Activated T-cell treated with anti-CD3 and anti-CD28 coated beads, Interleukin-2, amount 50 U/mL, for 4 hours (primary cell): ENCODE measurements at regions not wholly inside any gene's neighbourhood (a gene's known extent, or its start where the extent isn't known, plus 50 kb on each side); places are given as distances from the start of the nearest gene placed in this dataset.

Experiments
- ATAC-seq, 2 donors: fragments of 200-7000 bp; cut with Tn5 transposase; one replicate each; pipeline ENCODE4 v1.10.0; 2021
- DNase-seq: peaks from one replicate; pipeline ENCODE4 v3.0.0-alpha.2; 2020
- H3K27me3 Mint-ChIP-seq: one replicate; pipeline ENCODE4 v1.8.0; 2021; ENCODE audit warnings: low read depth, mixed read lengths
- H3K36me3 Mint-ChIP-seq: one replicate; pipeline ENCODE4 v1.8.0; 2022; ENCODE audit warnings: mixed read lengths; ENCODE audit not compliant: insufficient read depth
- H3K4me1 Mint-ChIP-seq: one replicate; pipeline ENCODE4 v1.8.0; 2021; ENCODE audit warnings: low read depth, mixed read lengths
- H3K4me3 Mint-ChIP-seq: one replicate; pipeline ENCODE4 v1.8.0; 2021; ENCODE audit warnings: mild to moderate bottlenecking, moderate library complexity, mixed read lengths
- H3K9me3 Mint-ChIP-seq: one replicate; pipeline ENCODE4 v1.8.0; 2021; ENCODE audit warnings: mixed read lengths

DNA sequence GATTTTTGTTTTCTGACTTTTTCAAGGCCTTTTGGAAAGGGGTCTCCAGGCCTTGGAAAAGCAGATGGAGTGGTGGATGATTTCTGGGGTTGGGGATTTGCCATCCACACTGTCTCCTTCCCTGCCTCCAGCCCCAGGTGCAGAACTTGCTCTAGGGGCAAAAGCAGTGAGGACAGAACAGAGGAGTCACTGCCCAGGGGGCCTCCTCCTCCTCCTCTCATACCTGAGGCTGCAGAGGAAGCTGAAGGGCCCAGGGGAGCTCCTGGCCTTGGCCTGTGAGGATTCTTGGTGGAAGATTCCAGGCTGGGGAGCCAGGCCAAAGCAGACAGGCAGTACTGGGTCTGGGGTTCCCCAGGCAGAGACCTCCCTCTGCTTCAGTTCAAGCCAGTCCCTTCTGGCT, 52.3 kb upstream of the URI1 start:
- H3K4me3 Mint-ChIP-seq = no peak overlapping the region
- H3K27me3 Mint-ChIP-seq = peaks cover 3% of the 10 kb centered on the region
- no peak for ATAC-seq
- no peaks in the 10 kb centered on the region for H3K9me3 Mint-ChIP-seq
- no peak for DNase-seq
- no peaks in the 10 kb centered on the region for H3K36me3 Mint-ChIP-seq
- H3K4me1 Mint-ChIP-seq = no peaks in the 10 kb centered on the region

- DNase-seq (no peak), ATAC-seq (no peak)
- no peak overlapping the region for H3K4me3 Mint-ChIP-seq
- no peaks in the 10 kb centered on the region for H3K36me3 Mint-ChIP-seq
- peaks cover 3% of the 10 kb centered on the region for H3K27me3 Mint-ChIP-seq
- H3K9me3 Mint-ChIP-seq = no peaks in the 10 kb centered on the region
- H3K4me1 Mint-ChIP-seq = no peaks in the 10 kb centered on the region
Measured at GRCh38 chr19:29890392-29890791, 51.6 kb upstream of the URI1 start.
